WTC11 (cell line): ENCODE measurements at regions not wholly inside any gene's neighbourhood (a gene's known extent, or its start where the extent isn't known, plus 50 kb on each side); places are given as distances from the start of the nearest gene placed in this dataset.

Experiments
- ATAC-seq: fragments of 200-7000 bp; cut with Tn5 transposase; 2 replicates; pipeline ENCODE4 v1.10.0; 2021; ENCODE audit warnings: mild to moderate bottlenecking, moderate library complexity
- CTCF ChIA-PET: fragments of 300-600 bp; sonication (Branson Sonifier 250); formaldehyde crosslinking; loops from one replicate; lab custom pipeline; 2021; ENCODE audit warnings: antibody characterized with exemption; lab: Charles Lee
- POLR2A ChIA-PET: fragments of 350-600 bp; sonication (Branson Sonifier 250); formaldehyde crosslinking; loops from one replicate; lab custom pipeline; 2021; ENCODE audit warnings: antibody characterized with exemption; lab: Charles Lee
- DNase-seq: peaks from one replicate; pipeline ENCODE4 v3.0.0; 2021; ENCODE audit warnings: low spot score
- H3K27ac Mint-ChIP-seq: 2 replicates; pipeline ENCODE4 v1.8.0; 2021; ENCODE audit warnings: mixed read lengths
- H3K27me3 Mint-ChIP-seq: 2 replicates; pipeline ENCODE4 v1.8.0; 2021; ENCODE audit warnings: low read depth, mild to moderate bottlenecking, moderate library complexity, mixed read lengths
- H3K36me3 Mint-ChIP-seq: 2 replicates; pipeline ENCODE4 v1.8.0; 2021; ENCODE audit warnings: mixed read lengths
- H3K4me1 Mint-ChIP-seq: 2 replicates; pipeline ENCODE4 v1.8.0; 2022; ENCODE audit warnings: mixed read lengths
- H3K4me3 Mint-ChIP-seq: 2 replicates; pipeline ENCODE4 v1.8.0; 2021; ENCODE audit warnings: mild to moderate bottlenecking, moderate library complexity, mixed read lengths
- H3K9me3 Mint-ChIP-seq: 2 replicates; pipeline ENCODE4 v1.8.0; 2021; ENCODE audit warnings: mixed read lengths
- CREM ChIP-seq: sonication (generic); formaldehyde crosslinking; IDR thresholded peaks from 2 replicates; pipeline ENCODE4 v1.8.1; 2022; ENCODE audit warnings: mild to moderate bottlenecking, missing genetic modification reagents, moderate library complexity
- ELF4 ChIP-seq: sonication (generic); formaldehyde crosslinking; IDR thresholded peaks from 2 replicates; pipeline ENCODE4 v1.8.1; 2022; ENCODE audit warnings: low read depth, mild to moderate bottlenecking, moderate library complexity, missing genetic modification reagents
- EMX1 ChIP-seq: fragments of 250-450 bp; sonication (Bioruptor Pico); IDR thresholded peaks from 2 replicates; pipeline ENCODE4 v1.8.0; 2021; ENCODE audit warnings: mild to moderate bottlenecking
- ETV6 ChIP-seq: sonication (generic); formaldehyde crosslinking; IDR thresholded peaks from 2 replicates; pipeline ENCODE4 v1.8.1; 2022; ENCODE audit warnings: mild to moderate bottlenecking, missing genetic modification reagents
- GRHL2 ChIP-seq: fragments of 250-450 bp; sonication (Bioruptor Pico); IDR thresholded peaks from 2 replicates; pipeline ENCODE4 v1.8.0; 2022; ENCODE audit warnings: mild to moderate bottlenecking, moderate library complexity; ENCODE audit not compliant: insufficient replicate concordance, severe bottlenecking
- IRF2 ChIP-seq: sonication (generic); formaldehyde crosslinking; IDR thresholded peaks from 2 replicates; pipeline ENCODE4 v1.8.0; 2022; ENCODE audit warnings: low read depth, missing genetic modification reagents, borderline replicate concordance
- KAT7 ChIP-seq: sonication (generic); formaldehyde crosslinking; IDR thresholded peaks from 2 replicates; pipeline ENCODE4 v1.8.1; 2023; ENCODE audit warnings: missing genetic modification reagents, mild to moderate bottlenecking, borderline replicate concordance
- MAX ChIP-seq: sonication (generic); formaldehyde crosslinking; IDR thresholded peaks from 2 replicates; pipeline ENCODE4 v1.8.0; 2022; ENCODE audit warnings: mild to moderate bottlenecking, missing genetic modification reagents
- MLX ChIP-seq: sonication (generic); formaldehyde crosslinking; IDR thresholded peaks from 2 replicates; pipeline ENCODE4 v1.8.1; 2023; ENCODE audit warnings: mild to moderate bottlenecking, missing genetic modification reagents, moderate library complexity
- NR1H2 ChIP-seq: sonication (generic); formaldehyde crosslinking; IDR thresholded peaks from 2 replicates; pipeline ENCODE4 v1.9.0; 2021; ENCODE audit warnings: mild to moderate bottlenecking, moderate library complexity, missing genetic modification reagents
- NR3C1 ChIP-seq: sonication (generic); formaldehyde crosslinking; conservative IDR thresholded peaks from 2 replicates; pipeline ENCODE4 v1.8.1; 2023; ENCODE audit warnings: low read depth, mild to moderate bottlenecking, missing genetic modification reagents
- OVOL2 ChIP-seq: fragments of 250-450 bp; sonication (Bioruptor Pico); IDR thresholded peaks from 2 replicates; pipeline ENCODE4 v1.9.0; 2021; ENCODE audit warnings: mild to moderate bottlenecking, borderline replicate concordance
- RELA ChIP-seq: sonication (generic); formaldehyde crosslinking; IDR thresholded peaks from 2 replicates; pipeline ENCODE4 v1.8.1; 2022; ENCODE audit warnings: missing genetic modification reagents, mild to moderate bottlenecking, borderline replicate concordance
- RORB ChIP-seq: fragments of 250-450 bp; sonication (Bioruptor Pico); IDR thresholded peaks from 2 replicates; pipeline ENCODE4 v1.9.0; 2021; ENCODE audit warnings: mild to moderate bottlenecking
- SP1 ChIP-seq: sonication (generic); formaldehyde crosslinking; conservative IDR thresholded peaks from 2 replicates; pipeline ENCODE4 v1.8.1; 2022; ENCODE audit warnings: missing genetic modification reagents
- TEAD1 ChIP-seq: sonication (generic); formaldehyde crosslinking; IDR thresholded peaks from 2 replicates; pipeline ENCODE4 v1.8.0; 2022; ENCODE audit warnings: mild to moderate bottlenecking, missing genetic modification reagents
- USF1 ChIP-seq: sonication (generic); formaldehyde crosslinking; IDR thresholded peaks from 2 replicates; pipeline ENCODE4 v1.8.0; 2022; ENCODE audit warnings: mild to moderate bottlenecking, missing genetic modification reagents
- ZMAT4 ChIP-seq: fragments of 250-450 bp; sonication (Bioruptor Pico); IDR thresholded peaks from 2 replicates; pipeline ENCODE4 v1.9.0; 2021; ENCODE audit warnings: mild to moderate bottlenecking
- ZNF219 ChIP-seq: sonication (generic); formaldehyde crosslinking; IDR thresholded peaks from 2 replicates; pipeline ENCODE4 v1.8.0; 2023; ENCODE audit warnings: missing genetic modification reagents, mild to moderate bottlenecking, borderline replicate concordance
- TF ChIP-seq, protein P1 (sequence below): fragments of 250-450 bp; sonication (Bioruptor Pico); IDR thresholded peaks from 2 replicates; pipeline ENCODE4 v1.8.0; 2021; ENCODE audit warnings: mild to moderate bottlenecking
- TF ChIP-seq, protein P2 (sequence below): sonication (generic); formaldehyde crosslinking; conservative IDR thresholded peaks from 2 replicates; pipeline ENCODE4 v1.8.1; 2022; ENCODE audit warnings: mild to moderate bottlenecking, missing genetic modification reagents
- TF ChIP-seq, protein P3 (sequence below): sonication (generic); formaldehyde crosslinking; IDR thresholded peaks from 2 replicates; pipeline ENCODE4 v1.8.1; 2023; ENCODE audit warnings: mild to moderate bottlenecking, moderate library complexity, missing genetic modification reagents

DNA sequence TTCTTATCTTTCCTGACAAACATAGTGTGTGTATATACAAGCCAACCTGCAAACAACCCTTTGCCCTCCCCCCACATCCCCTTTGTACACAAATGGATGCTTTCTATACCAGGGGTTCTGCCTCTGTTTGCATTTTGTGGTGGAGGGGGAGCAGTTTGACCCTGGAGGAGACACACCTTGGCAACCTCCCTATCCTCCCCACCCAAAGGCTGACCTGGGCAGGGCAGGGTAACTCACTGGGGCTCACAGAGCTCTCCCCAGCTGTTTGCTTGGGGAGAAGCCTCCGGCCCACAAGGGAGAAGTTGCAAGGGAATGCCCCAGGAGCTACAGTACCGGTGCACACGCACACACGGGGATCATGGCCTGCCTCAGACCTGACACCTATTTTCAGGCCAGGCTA lies 372.6 kb downstream of the BCOR start:
- ATAC-seq (no peak), DNase-seq (no peak)
- H3K4me1 Mint-ChIP-seq, result peaks cover 8% of the 10 kb centered on the region
- no peak overlapping the region for H3K27ac Mint-ChIP-seq
- CTCF ChIA-PET, result interaction anchor here (0.8 kb wide), 1 partner anchor 16 kb away, joined by 3 read pairs; no protein-coding TSS in a partner anchor
- H3K4me3 Mint-ChIP-seq, result no peak overlapping the region
- no peaks in the 10 kb centered on the region for H3K36me3 Mint-ChIP-seq
- peaks cover 3% of the 10 kb centered on the region; the same call in 1 of the 2 replicates for H3K9me3 Mint-ChIP-seq
- H3K27me3 Mint-ChIP-seq, result peaks cover 6% of the 10 kb centered on the region; the same call in 1 of the 2 replicates
- POLR2A ChIA-PET, result no interaction called here
- TF ChIP-seq CREM (no peak), MLX (CRISPR knock-in tag) (no peak), EMX1 (CRISPR knock-in tag) (no peak), TEAD1 (CRISPR knock-in tag) (no peak), GRHL2 (CRISPR knock-in tag) (no peak), OVOL2 (CRISPR knock-in tag) (no peak), RORB (CRISPR knock-in tag) (no peak), MAX (no peak), NR1H2 (no peak), ELF4 (CRISPR knock-in tag) (no peak)
- TF ChIP-seq, protein P1, sequence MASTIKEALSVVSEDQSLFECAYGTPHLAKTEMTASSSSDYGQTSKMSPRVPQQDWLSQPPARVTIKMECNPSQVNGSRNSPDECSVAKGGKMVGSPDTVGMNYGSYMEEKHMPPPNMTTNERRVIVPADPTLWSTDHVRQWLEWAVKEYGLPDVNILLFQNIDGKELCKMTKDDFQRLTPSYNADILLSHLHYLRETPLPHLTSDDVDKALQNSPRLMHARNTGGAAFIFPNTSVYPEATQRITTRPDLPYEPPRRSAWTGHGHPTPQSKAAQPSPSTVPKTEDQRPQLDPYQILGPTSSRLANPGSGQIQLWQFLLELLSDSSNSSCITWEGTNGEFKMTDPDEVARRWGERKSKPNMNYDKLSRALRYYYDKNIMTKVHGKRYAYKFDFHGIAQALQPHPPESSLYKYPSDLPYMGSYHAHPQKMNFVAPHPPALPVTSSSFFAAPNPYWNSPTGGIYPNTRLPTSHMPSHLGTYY (CRISPR knock-in tag), result no peak

DNA sequence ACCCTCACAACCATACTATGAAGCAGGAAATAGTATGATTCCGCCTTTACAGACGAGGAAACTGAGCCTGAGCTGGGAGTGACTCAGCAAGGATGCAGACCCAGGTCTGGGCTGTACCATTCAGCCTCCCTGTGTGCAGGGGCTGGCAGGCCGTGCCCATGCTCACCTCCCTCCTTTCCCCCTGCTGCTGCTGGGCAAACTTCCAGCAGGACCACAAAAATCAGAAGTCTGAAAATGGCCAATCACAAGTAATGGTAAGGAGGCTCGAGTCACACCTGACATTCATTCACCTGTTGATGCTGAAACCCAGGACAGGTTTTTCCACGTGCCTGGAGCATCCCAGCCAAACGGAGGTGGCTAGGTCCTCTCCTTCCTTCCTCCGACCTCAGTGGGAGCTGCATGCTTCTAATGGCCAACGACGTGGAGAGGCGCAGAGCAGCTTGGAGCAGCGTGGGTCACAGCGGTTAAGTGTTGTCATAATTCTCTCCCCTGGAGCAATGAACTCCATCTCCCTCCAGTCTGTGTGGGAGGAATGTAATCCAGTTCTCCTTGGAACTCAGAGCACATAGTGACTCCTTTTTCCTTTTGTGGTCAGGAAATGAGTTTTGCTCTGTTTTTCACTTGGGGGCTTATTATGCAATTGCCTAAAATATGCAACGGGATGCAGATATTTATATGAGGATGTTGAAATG lies 371.7 kb downstream of the BCOR start:
- ATAC-seq (no peak), DNase-seq (no peak)
- Mint-ChIP-seq H3K27ac (no peak overlapping the region), H3K4me3 (no peak overlapping the region), H3K4me1 (peaks cover 18% of the 10 kb centered on the region), H3K9me3 (peaks cover 3% of the 10 kb centered on the region; the same call in 1 of the 2 replicates), H3K36me3 (no peaks in the 10 kb centered on the region), H3K27me3 (peaks cover 6% of the 10 kb centered on the region; the same call in 1 of the 2 replicates)
- TF ChIP-seq IRF2 (CRISPR knock-in tag), result no peak
- TF ChIP-seq ETV6 (CRISPR knock-in tag), result no peak
- no peak for TF ChIP-seq NR3C1 (CRISPR knock-in tag)
- no peak for TF ChIP-seq ZMAT4
- TF ChIP-seq, protein P2, sequence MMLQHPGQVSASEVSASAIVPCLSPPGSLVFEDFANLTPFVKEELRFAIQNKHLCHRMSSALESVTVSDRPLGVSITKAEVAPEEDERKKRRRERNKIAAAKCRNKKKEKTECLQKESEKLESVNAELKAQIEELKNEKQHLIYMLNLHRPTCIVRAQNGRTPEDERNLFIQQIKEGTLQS (CRISPR knock-in tag), result no peak
- TF ChIP-seq RELA (CRISPR knock-in tag), result no peak
- no peak for TF ChIP-seq ZNF219
- TF ChIP-seq USF1 (CRISPR knock-in tag), result no peak
- TF ChIP-seq KAT7 (CRISPR knock-in tag), result no peak
- TF ChIP-seq, protein P3, sequence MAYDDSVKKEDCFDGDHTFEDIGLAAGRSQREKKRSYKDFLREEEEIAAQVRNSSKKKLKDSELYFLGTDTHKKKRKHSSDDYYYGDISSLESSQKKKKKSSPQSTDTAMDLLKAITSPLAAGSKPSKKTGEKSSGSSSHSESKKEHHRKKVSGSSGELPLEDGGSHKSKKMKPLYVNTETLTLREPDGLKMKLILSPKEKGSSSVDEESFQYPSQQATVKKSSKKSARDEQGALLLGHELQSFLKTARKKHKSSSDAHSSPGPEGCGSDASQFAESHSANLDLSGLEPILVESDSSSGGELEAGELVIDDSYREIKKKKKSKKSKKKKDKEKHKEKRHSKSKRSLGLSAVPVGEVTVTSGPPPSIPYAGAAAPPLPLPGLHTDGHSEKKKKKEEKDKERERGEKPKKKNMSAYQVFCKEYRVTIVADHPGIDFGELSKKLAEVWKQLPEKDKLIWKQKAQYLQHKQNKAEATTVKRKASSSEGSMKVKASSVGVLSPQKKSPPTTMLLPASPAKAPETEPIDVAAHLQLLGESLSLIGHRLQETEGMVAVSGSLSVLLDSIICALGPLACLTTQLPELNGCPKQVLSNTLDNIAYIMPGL (CRISPR knock-in tag), result no peak
- no peak for TF ChIP-seq SP1 (CRISPR knock-in tag)
- POLR2A ChIA-PET, result no interaction called here
- CTCF ChIA-PET, result no interaction called here
